ENCODE measurements at regions not wholly inside any gene's neighbourhood (a gene's known extent, or its start where the extent isn't known, plus 50 kb on each side); places are given as distances from the start of the nearest gene placed in this dataset.

DNA sequence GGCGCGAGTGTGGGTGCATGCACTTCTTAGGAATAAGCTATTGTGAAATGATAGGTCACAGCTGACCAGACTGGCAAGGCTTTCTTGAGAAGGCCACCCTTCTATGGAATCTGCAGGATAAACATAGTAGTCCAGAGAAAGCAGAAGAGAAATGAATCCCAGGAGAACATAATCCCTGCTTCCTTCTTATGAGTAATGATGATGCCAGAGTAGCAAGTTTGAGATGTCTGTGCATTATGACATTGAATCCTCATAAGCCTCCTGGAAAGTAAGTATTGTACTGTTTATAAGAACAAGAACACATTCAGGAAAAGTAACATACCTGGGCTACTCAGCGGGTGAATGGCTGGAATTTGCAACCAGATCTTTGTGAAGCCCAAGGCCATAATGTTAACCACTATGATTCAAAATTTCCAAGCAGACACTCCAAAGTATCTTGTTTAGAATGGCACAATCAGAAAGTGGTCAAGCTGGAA is 272.1 kb upstream of the HS3ST1 start:
- H3K4me3 ChIP-seq (ENCODE audit: low read length) = no peak overlapping the region
- H3K9me3 Mint-ChIP-seq = peaks cover 0 to 2% (median 0%) of the 10 kb centered on the region in 5 donors
- H3K4me1 Mint-ChIP-seq = no peaks in the 10 kb centered on the region
- no peak overlapping the region for H3K4me3 Mint-ChIP-seq
- no peaks in the 10 kb centered on the region for H3K4me1 ChIP-seq (ENCODE audit: insufficient read depth, low read length)
- no peak overlapping the region for H3K27ac Mint-ChIP-seq
- DNase-seq = no peak
- no peaks in the 10 kb centered on the region for H3K36me3 Mint-ChIP-seq
- no peaks in the 10 kb centered on the region for H3K27me3 Mint-ChIP-seq
- no peaks in the 10 kb centered on the region for H3K27me3 ChIP-seq (ENCODE audit: insufficient read depth, low read length, poor library complexity, severe bottlenecking)
- ChIA-PET CTCF (no interaction called here), POLR2A (no interaction called here)
- no peaks in the 10 kb centered on the region for H3K9me3 ChIP-seq (ENCODE audit: low read length)
- no peaks in the 10 kb centered on the region for H3K36me3 ChIP-seq (ENCODE audit: insufficient read depth, low read length)
- no peak overlapping the region for H3K27ac ChIP-seq (ENCODE audit: low read depth, low read length)

GRCh38 chr4:11698846-11699590 is 270.3 kb upstream of the HS3ST1 start:
- no peak overlapping the region for H3K4me3 Mint-ChIP-seq
- H3K27me3 Mint-ChIP-seq = no peaks in the 10 kb centered on the region
- Histone ChIP-seq H3K4me3 (ENCODE audit: low read length) (no peak overlapping the region), H3K27ac (ENCODE audit: low read depth, low read length) (no peak overlapping the region), H3K9me3 (ENCODE audit: low read length) (no peaks in the 10 kb centered on the region), H3K27me3 (ENCODE audit: insufficient read depth, low read length, poor library complexity, severe bottlenecking) (no peaks in the 10 kb centered on the region), H3K36me3 (ENCODE audit: insufficient read depth, low read length) (no peaks in the 10 kb centered on the region), H3K4me1 (ENCODE audit: insufficient read depth, low read length) (no peaks in the 10 kb centered on the region)
- CTCF ChIA-PET = no interaction called here
- H3K27ac Mint-ChIP-seq = no peak overlapping the region
- DNase-seq = no peak
- no peaks in the 10 kb centered on the region for H3K36me3 Mint-ChIP-seq
- H3K4me1 Mint-ChIP-seq = no peaks in the 10 kb centered on the region
- POLR2A ChIA-PET = no interaction called here
- H3K9me3 Mint-ChIP-seq = peaks cover 0 to 4% (median 2%) of the 10 kb centered on the region in 5 donors

GRCh38 chr4:11698033-11698432 is 269.3 kb upstream of the HS3ST1 start:
- CTCF ChIA-PET = no interaction called here
- POLR2A ChIA-PET = no interaction called here

DNA sequence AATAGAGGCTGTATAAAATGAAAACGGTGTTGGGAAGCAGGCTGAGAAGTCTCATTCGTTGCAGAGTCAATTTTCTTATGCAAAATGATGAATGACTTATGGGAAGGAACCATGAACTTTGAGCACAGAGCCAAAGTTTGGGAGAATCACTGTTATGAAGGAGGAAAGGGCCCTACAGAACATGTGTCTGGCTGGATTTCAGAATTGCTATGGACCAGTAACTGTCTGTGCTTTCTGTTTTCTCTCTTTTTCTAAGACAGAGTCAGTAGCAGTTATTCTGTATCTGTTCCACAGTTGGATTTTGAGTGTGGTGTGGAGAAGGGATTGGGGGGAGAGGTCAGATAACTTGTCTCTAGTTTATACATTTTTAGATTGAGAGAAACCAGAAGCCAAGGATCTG is 265.0 kb upstream of the HS3ST1 start:
- Mint-ChIP-seq H3K4me1 (no peaks in the 10 kb centered on the region), H3K27ac (no peak overlapping the region), H3K9me3 (peaks cover 2 to 12% (median 2%) of the 10 kb centered on the region in 5 donors), H3K27me3 (no peaks in the 10 kb centered on the region), H3K4me3 (no peak overlapping the region), H3K36me3 (no peaks in the 10 kb centered on the region)
- Histone ChIP-seq H3K4me1 (ENCODE audit: insufficient read depth, low read length) (no peaks in the 10 kb centered on the region), H3K36me3 (ENCODE audit: insufficient read depth, low read length) (no peaks in the 10 kb centered on the region), H3K4me3 (ENCODE audit: low read length) (no peak overlapping the region), H3K27ac (ENCODE audit: low read depth, low read length) (no peak overlapping the region), H3K9me3 (ENCODE audit: low read length) (no peaks in the 10 kb centered on the region), H3K27me3 (ENCODE audit: insufficient read depth, low read length, poor library complexity, severe bottlenecking) (no peaks in the 10 kb centered on the region)
- DNase-seq = no peak
- POLR2A ChIA-PET = no interaction called here
- CTCF ChIA-PET = no interaction called here

More at GRCh38 chr4:11698033-11698432, 269.3 kb upstream of the HS3ST1 start:
- H3K27ac Mint-ChIP-seq = no peak overlapping the region
- no peaks in the 10 kb centered on the region for H3K4me1 ChIP-seq (ENCODE audit: insufficient read depth, low read length)
- no peak overlapping the region for H3K27ac ChIP-seq (ENCODE audit: low read depth, low read length)
- H3K36me3 Mint-ChIP-seq = no peaks in the 10 kb centered on the region
- H3K27me3 Mint-ChIP-seq = no peaks in the 10 kb centered on the region
- no peaks in the 10 kb centered on the region for H3K4me1 Mint-ChIP-seq
- no peaks in the 10 kb centered on the region for H3K27me3 ChIP-seq (ENCODE audit: insufficient read depth, low read length, poor library complexity, severe bottlenecking)
- H3K36me3 ChIP-seq (ENCODE audit: insufficient read depth, low read length) = no peaks in the 10 kb centered on the region
- H3K4me3 ChIP-seq (ENCODE audit: low read length) = no peak overlapping the region
- H3K9me3 ChIP-seq (ENCODE audit: low read length) = no peaks in the 10 kb centered on the region
- no peak overlapping the region for H3K4me3 Mint-ChIP-seq
- H3K9me3 Mint-ChIP-seq = peaks cover 2 to 12% (median 2%) of the 10 kb centered on the region in 5 donors
- DNase-seq = no peak

- H3K36me3 Mint-ChIP-seq = no peaks in the 10 kb centered on the region
- peaks cover 2 to 12% (median 2%) of the 10 kb centered on the region in 5 donors for H3K9me3 Mint-ChIP-seq
- ChIA-PET POLR2A (no interaction called here), CTCF (no interaction called here)
- Histone ChIP-seq H3K4me1 (ENCODE audit: insufficient read depth, low read length) (no peaks in the 10 kb centered on the region), H3K9me3 (ENCODE audit: low read length) (no peaks in the 10 kb centered on the region), H3K36me3 (ENCODE audit: insufficient read depth, low read length) (no peaks in the 10 kb centered on the region), H3K4me3 (ENCODE audit: low read length) (no peak overlapping the region), H3K27ac (ENCODE audit: low read depth, low read length) (no peak overlapping the region), H3K27me3 (ENCODE audit: insufficient read depth, low read length, poor library complexity, severe bottlenecking) (no peaks in the 10 kb centered on the region)
- no peak for DNase-seq
- no peaks in the 10 kb centered on the region for H3K4me1 Mint-ChIP-seq
- no peaks in the 10 kb centered on the region for H3K27me3 Mint-ChIP-seq
- H3K4me3 Mint-ChIP-seq = no peak overlapping the region
- H3K27ac Mint-ChIP-seq = no peak overlapping the region
Observed at GRCh38 chr4:11691236-11691635, 262.5 kb upstream of the HS3ST1 start.

GRCh38 chr4:11687727-11688126 is 259.0 kb upstream of the HS3ST1 start:
- peaks cover 0 to 1% of the 10 kb centered on the region in 2 donors for H3K27me3 Mint-ChIP-seq
- no peak overlapping the region for H3K4me3 Mint-ChIP-seq
- no peaks in the 10 kb centered on the region for H3K4me1 ChIP-seq (ENCODE audit: insufficient read depth, low read length)
- H3K4me3 ChIP-seq (ENCODE audit: low read length) = no peak overlapping the region
- H3K9me3 ChIP-seq (ENCODE audit: low read length) = no peaks in the 10 kb centered on the region
- no peak overlapping the region for H3K27ac Mint-ChIP-seq
- no peaks in the 10 kb centered on the region for H3K36me3 ChIP-seq (ENCODE audit: insufficient read depth, low read length)
- no peak for DNase-seq
- H3K4me1 Mint-ChIP-seq = no peaks in the 10 kb centered on the region
- no peaks in the 10 kb centered on the region for H3K36me3 Mint-ChIP-seq
- H3K27ac ChIP-seq (ENCODE audit: low read depth, low read length) = no peak overlapping the region
- no peaks in the 10 kb centered on the region for H3K27me3 ChIP-seq (ENCODE audit: insufficient read depth, low read length, poor library complexity, severe bottlenecking)
- H3K9me3 Mint-ChIP-seq = peaks cover 0 to 2% (median 2%) of the 10 kb centered on the region in 5 donors
- CTCF ChIA-PET = no interaction called here
- POLR2A ChIA-PET = no interaction called here

- Mint-ChIP-seq H3K27ac (no peak overlapping the region), H3K27me3 (peaks cover 0 to 1% of the 10 kb centered on the region in 2 donors), H3K9me3 (peaks cover 0 to 2% (median 2%) of the 10 kb centered on the region in 5 donors), H3K4me3 (no peak overlapping the region), H3K36me3 (no peaks in the 10 kb centered on the region), H3K4me1 (no peaks in the 10 kb centered on the region)
- H3K9me3 ChIP-seq (ENCODE audit: low read length) = no peaks in the 10 kb centered on the region
- DNase-seq = no peak
- no peak overlapping the region for H3K4me3 ChIP-seq (ENCODE audit: low read length)
- ChIA-PET POLR2A (no interaction called here), CTCF (no interaction called here)
- no peaks in the 10 kb centered on the region for H3K36me3 ChIP-seq (ENCODE audit: insufficient read depth, low read length)
- no peaks in the 10 kb centered on the region for H3K4me1 ChIP-seq (ENCODE audit: insufficient read depth, low read length)
- H3K27me3 ChIP-seq (ENCODE audit: insufficient read depth, low read length, poor library complexity, severe bottlenecking) = no peaks in the 10 kb centered on the region
- H3K27ac ChIP-seq (ENCODE audit: low read depth, low read length) = no peak overlapping the region
Observed at GRCh38 chr4:11685481-11685880, 256.8 kb upstream of the HS3ST1 start.

- no peak overlapping the region for H3K27ac Mint-ChIP-seq
- peaks cover 0 to 5% of the 10 kb centered on the region in 2 donors for H3K27me3 Mint-ChIP-seq
- CTCF ChIA-PET = no interaction called here
Observed at GRCh38 chr4:11675051-11675800, 246.5 kb upstream of the HS3ST1 start.

More at GRCh38 chr4:11675051-11675800, 246.5 kb upstream of the HS3ST1 start:
- Mint-ChIP-seq H3K9me3 (no peaks in the 10 kb centered on the region), H3K4me3 (no peak overlapping the region), H3K36me3 (no peaks in the 10 kb centered on the region), H3K4me1 (no peaks in the 10 kb centered on the region)
- POLR2A ChIA-PET = no interaction called here
- H3K27ac ChIP-seq (ENCODE audit: low read depth, low read length) = no peak overlapping the region
- no peak overlapping the region for H3K4me3 ChIP-seq (ENCODE audit: low read length)
- no peaks in the 10 kb centered on the region for H3K36me3 ChIP-seq (ENCODE audit: insufficient read depth, low read length)
- no peak for DNase-seq
- H3K4me1 ChIP-seq (ENCODE audit: insufficient read depth, low read length) = no peaks in the 10 kb centered on the region
- no peaks in the 10 kb centered on the region for H3K27me3 ChIP-seq (ENCODE audit: insufficient read depth, low read length, poor library complexity, severe bottlenecking)
- H3K9me3 ChIP-seq (ENCODE audit: low read length) = no peaks in the 10 kb centered on the region
